Osteocyte (in vitro differentiated cells): ENCODE measurements at regions not wholly inside any gene's neighbourhood (a gene's known extent, or its start where the extent isn't known, plus 50 kb on each side); places are given as distances from the start of the nearest gene placed in this dataset.
A peak's percentile ranks its signal among the peaks of the same experiment; 100 is the strongest.

Experiments used
- DNase-seq: peaks from one replicate; pipeline ENCODE4 v3.0.0; 2021; ENCODE audit warnings: mixed read lengths; ENCODE audit not compliant: unreplicated experiment; ENCODE audit errors: extremely low spot score
- H3K27ac Mint-ChIP-seq: one replicate; pipeline ENCODE4 v1.8.0; 2021; ENCODE audit warnings: mild to moderate bottlenecking, mixed read lengths; ENCODE audit not compliant: unreplicated experiment
- H3K27me3 Mint-ChIP-seq: one replicate; pipeline ENCODE4 v1.8.0; 2021; ENCODE audit warnings: mixed read lengths; ENCODE audit not compliant: unreplicated experiment
- H3K36me3 Mint-ChIP-seq: one replicate; pipeline ENCODE4 v1.8.0; 2021; ENCODE audit warnings: mixed read lengths; ENCODE audit not compliant: unreplicated experiment
- H3K4me1 Mint-ChIP-seq: one replicate; pipeline ENCODE4 v1.8.0; 2021; ENCODE audit warnings: mixed read lengths; ENCODE audit not compliant: unreplicated experiment
- H3K4me3 Mint-ChIP-seq: one replicate; pipeline ENCODE4 v1.8.0; 2021; ENCODE audit warnings: mild to moderate bottlenecking, moderate library complexity, mixed read lengths; ENCODE audit not compliant: unreplicated experiment
- H3K9me3 Mint-ChIP-seq: one replicate; pipeline ENCODE4 v1.8.0; 2021; ENCODE audit warnings: mixed read lengths; ENCODE audit not compliant: unreplicated experiment
- CTCF ChIP-seq: fragments of 200-600 bp; sonication (generic); IDR thresholded peaks from 2 replicates; pipeline ENCODE4 v1.5.0; 2021; ENCODE audit warnings: antibody characterized with exemption, mild to moderate bottlenecking, moderate library complexity

- Mint-ChIP-seq H3K27ac (no peak overlapping the region), H3K4me1 (no peaks in the 10 kb centered on the region), H3K27me3 (no peaks in the 10 kb centered on the region), H3K9me3 (peaks cover 46% of the 10 kb centered on the region), H3K36me3 (no peaks in the 10 kb centered on the region), H3K4me3 (no peak overlapping the region)
- DNase-seq = no peak
- TF ChIP-seq CTCF = no peak
These were observed 647.6 kb upstream of the SPRY2 start for GRCh38 chr13:80988391-80989151.

- H3K9me3 Mint-ChIP-seq = no peaks in the 10 kb centered on the region
- H3K27ac Mint-ChIP-seq = no peak overlapping the region
- no peaks in the 10 kb centered on the region for H3K36me3 Mint-ChIP-seq
- no peak for DNase-seq
- no peaks in the 10 kb centered on the region for H3K27me3 Mint-ChIP-seq
- peak; percentile 92 for TF ChIP-seq CTCF
- no peaks in the 10 kb centered on the region for H3K4me1 Mint-ChIP-seq
- H3K4me3 Mint-ChIP-seq = no peak overlapping the region
These were observed 638.2 kb upstream of the SPRY2 start for GRCh38 chr13:80979035-80979641.

GRCh38 chr13:80977168-80977567 lies 636.2 kb upstream of the SPRY2 start:
- no peak for DNase-seq
- Mint-ChIP-seq H3K4me1 (no peaks in the 10 kb centered on the region), H3K4me3 (no peak overlapping the region), H3K27ac (no peak overlapping the region), H3K36me3 (no peaks in the 10 kb centered on the region), H3K9me3 (no peaks in the 10 kb centered on the region), H3K27me3 (no peaks in the 10 kb centered on the region)
- no peak for TF ChIP-seq CTCF

GRCh38 chr13:80975903-80976302 lies 635.0 kb upstream of the SPRY2 start:
- no peak overlapping the region for H3K4me3 Mint-ChIP-seq
- no peaks in the 10 kb centered on the region for H3K36me3 Mint-ChIP-seq
- no peaks in the 10 kb centered on the region for H3K9me3 Mint-ChIP-seq
- DNase-seq = no peak
- H3K4me1 Mint-ChIP-seq = no peaks in the 10 kb centered on the region
- TF ChIP-seq CTCF = no peak
- no peak overlapping the region for H3K27ac Mint-ChIP-seq
- no peaks in the 10 kb centered on the region for H3K27me3 Mint-ChIP-seq

- no peak overlapping the region for H3K4me3 Mint-ChIP-seq
- H3K4me1 Mint-ChIP-seq = peaks cover 2% of the 10 kb centered on the region
- H3K9me3 Mint-ChIP-seq = no peaks in the 10 kb centered on the region
- DNase-seq = no peak
- no peak for TF ChIP-seq CTCF
- no peak overlapping the region for H3K27ac Mint-ChIP-seq
- no peaks in the 10 kb centered on the region for H3K27me3 Mint-ChIP-seq
- H3K36me3 Mint-ChIP-seq = no peaks in the 10 kb centered on the region
These were observed 632.8 kb upstream of the SPRY2 start for GRCh38 chr13:80973721-80974120.
